SK-N-SH treated with all-trans-retinoic acid at 6 μM for 48 hours (cell line): ENCODE measurements at regions not wholly inside any gene's neighbourhood (a gene's known extent, or its start where the extent isn't known, plus 50 kb on each side); places are given as distances from the start of the nearest gene placed in this dataset.

Experiments used
- ATAC-seq: fragments of 200-7000 bp; cut with Tn5 transposase; 3 replicates; pipeline ENCODE4 v1.9.1; 2020; ENCODE audit warnings: mild to moderate bottlenecking, moderate library complexity
- ARNTL ChIP-seq: fragments of 450-650 bp; formaldehyde crosslinking; IDR thresholded peaks from 2 replicates; pipeline ENCODE4 v1.5.0; 2020; ENCODE audit warnings: low read depth, mild to moderate bottlenecking, moderate library complexity, borderline replicate concordance
- CSDC2 ChIP-seq: fragments of 250-450 bp; sonication (Bioruptor Pico); IDR thresholded peaks from 2 replicates; pipeline ENCODE4 v1.5.0; 2020; ENCODE audit warnings: mild to moderate bottlenecking, moderate library complexity
- ESRRG ChIP-seq: fragments of 250-450 bp; sonication (Bioruptor Pico); IDR thresholded peaks from 2 replicates; pipeline ENCODE4 v1.6.1; 2021; ENCODE audit warnings: mild to moderate bottlenecking
- GLIS3 ChIP-seq: fragments of 250-450 bp; sonication (Bioruptor Pico); IDR thresholded peaks from 2 replicates; pipeline ENCODE4 v1.5.0; 2020; ENCODE audit warnings: mild to moderate bottlenecking, moderate library complexity
- ISL1 ChIP-seq: fragments of 250-450 bp; sonication (Bioruptor Pico); IDR thresholded peaks from 2 replicates; pipeline ENCODE4 v2.1.2; 2022; ENCODE audit warnings: mild to moderate bottlenecking, moderate library complexity
- OSR1 ChIP-seq: fragments of 250-450 bp; sonication (Bioruptor Pico); IDR thresholded peaks from 2 replicates; pipeline ENCODE4 v1.8.0; 2022; ENCODE audit warnings: moderate library complexity, mild to moderate bottlenecking, inconsistent platforms
- PATZ1 ChIP-seq: fragments of 250-450 bp; sonication (Bioruptor Pico); IDR thresholded peaks from 2 replicates; pipeline ENCODE4 v1.8.0; 2020; ENCODE audit warnings: mild to moderate bottlenecking, moderate library complexity, borderline replicate concordance
- PPARA ChIP-seq: fragments of 250-450 bp; sonication (Bioruptor Pico); IDR thresholded peaks from 2 replicates; pipeline ENCODE4 v1.5.0; 2020; ENCODE audit warnings: mild to moderate bottlenecking, borderline replicate concordance
- RARB ChIP-seq: fragments of 250-450 bp; sonication (Bioruptor Pico); IDR thresholded peaks from 2 replicates; pipeline ENCODE4 v1.8.0; 2021; ENCODE audit warnings: mild to moderate bottlenecking, moderate library complexity
- SNAI2 ChIP-seq: fragments of 250-450 bp; sonication (Bioruptor Pico); IDR thresholded peaks from 2 replicates; pipeline ENCODE4 v1.5.0; 2020; ENCODE audit warnings: mild to moderate bottlenecking, moderate library complexity
- TCF4 ChIP-seq: fragments of 250-450 bp; sonication (Bioruptor Pico); IDR thresholded peaks from 2 replicates; pipeline ENCODE4 v1.8.0; 2021; ENCODE audit warnings: mild to moderate bottlenecking, moderate library complexity, borderline replicate concordance
- TOX ChIP-seq: fragments of 250-450 bp; sonication (Bioruptor Pico); IDR thresholded peaks from 2 replicates; pipeline ENCODE4 v1.8.0; 2021; ENCODE audit warnings: mild to moderate bottlenecking, moderate library complexity, borderline replicate concordance
- TSHZ2 ChIP-seq: fragments of 250-450 bp; sonication (Bioruptor Pico); IDR thresholded peaks from 2 replicates; pipeline ENCODE4 v1.5.0; 2020; ENCODE audit warnings: mild to moderate bottlenecking, moderate library complexity
- ZNF565 ChIP-seq: fragments of 450-650 bp; formaldehyde crosslinking; conservative IDR thresholded peaks from 2 replicates; pipeline ENCODE4 v1.5.0; 2020; ENCODE audit warnings: low read depth, mild to moderate bottlenecking, moderate library complexity
- ZNF70 ChIP-seq: fragments of 450-650 bp; formaldehyde crosslinking; IDR thresholded peaks from 2 replicates; pipeline ENCODE4 v1.5.0; 2020; ENCODE audit warnings: mild to moderate bottlenecking, moderate library complexity
- ZNF8 ChIP-seq: fragments of 450-650 bp; formaldehyde crosslinking; IDR thresholded peaks from 2 replicates; pipeline ENCODE4 v1.5.0; 2020; ENCODE audit warnings: mild to moderate bottlenecking, moderate library complexity
- TF ChIP-seq, protein P1 (sequence below): fragments of 250-450 bp; sonication (Bioruptor Pico); IDR thresholded peaks from 2 replicates; pipeline ENCODE4 v1.8.0; 2021; ENCODE audit warnings: low read depth, mild to moderate bottlenecking, moderate library complexity, borderline replicate concordance
- TF ChIP-seq, protein P2 (sequence below): fragments of 250-450 bp; sonication (Bioruptor Pico); IDR thresholded peaks from 2 replicates; pipeline ENCODE4 v1.5.1; 2021; ENCODE audit warnings: mild to moderate bottlenecking, moderate library complexity
- TF ChIP-seq, protein P3 (sequence below): fragments of 250-450 bp; sonication (Bioruptor Pico); IDR thresholded peaks from 2 replicates; pipeline ENCODE4 v1.5.1; 2020; ENCODE audit warnings: low read depth, mild to moderate bottlenecking, moderate library complexity

GRCh38 chr10:2019803-2020202 lies 282.5 kb upstream of the ADARB2 start:
- ATAC-seq: no peak
- TF ChIP-seq RARB (no peak), OSR1 (CRISPR knock-in tag) (no peak), ZNF8 (no peak), ZNF565 (no peak)

- no peak for TF ChIP-seq PPARA (CRISPR knock-in tag)
- TF ChIP-seq, protein P1, sequence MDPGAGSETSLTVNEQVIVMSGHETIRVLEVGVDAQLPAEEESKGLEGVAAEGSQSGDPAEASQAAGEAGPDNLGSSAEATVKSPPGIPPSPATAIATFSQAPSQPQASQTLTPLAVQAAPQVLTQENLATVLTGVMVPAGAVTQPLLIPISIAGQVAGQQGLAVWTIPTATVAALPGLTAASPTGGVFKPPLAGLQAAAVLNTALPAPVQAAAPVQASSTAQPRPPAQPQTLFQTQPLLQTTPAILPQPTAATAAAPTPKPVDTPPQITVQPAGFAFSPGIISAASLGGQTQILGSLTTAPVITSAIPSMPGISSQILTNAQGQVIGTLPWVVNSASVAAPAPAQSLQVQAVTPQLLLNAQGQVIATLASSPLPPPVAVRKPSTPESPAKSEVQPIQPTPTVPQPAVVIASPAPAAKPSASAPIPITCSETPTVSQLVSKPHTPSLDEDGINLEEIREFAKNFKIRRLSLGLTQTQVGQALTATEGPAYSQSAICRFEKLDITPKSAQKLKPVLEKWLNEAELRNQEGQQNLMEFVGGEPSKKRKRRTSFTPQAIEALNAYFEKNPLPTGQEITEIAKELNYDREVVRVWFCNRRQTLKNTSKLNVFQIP: no peak
- TF ChIP-seq PATZ1 (CRISPR knock-in tag): no peak
- no peak for ATAC-seq
These were observed 282.0 kb upstream of the ADARB2 start for GRCh38 chr10:2019281-2019680.

- TF ChIP-seq ARNTL (CRISPR knock-in tag): no peak
- TF ChIP-seq RARB: no peak
- no peak for TF ChIP-seq PPARA (CRISPR knock-in tag)
- no peak for TF ChIP-seq CSDC2 (CRISPR knock-in tag)
- TF ChIP-seq, protein P2, sequence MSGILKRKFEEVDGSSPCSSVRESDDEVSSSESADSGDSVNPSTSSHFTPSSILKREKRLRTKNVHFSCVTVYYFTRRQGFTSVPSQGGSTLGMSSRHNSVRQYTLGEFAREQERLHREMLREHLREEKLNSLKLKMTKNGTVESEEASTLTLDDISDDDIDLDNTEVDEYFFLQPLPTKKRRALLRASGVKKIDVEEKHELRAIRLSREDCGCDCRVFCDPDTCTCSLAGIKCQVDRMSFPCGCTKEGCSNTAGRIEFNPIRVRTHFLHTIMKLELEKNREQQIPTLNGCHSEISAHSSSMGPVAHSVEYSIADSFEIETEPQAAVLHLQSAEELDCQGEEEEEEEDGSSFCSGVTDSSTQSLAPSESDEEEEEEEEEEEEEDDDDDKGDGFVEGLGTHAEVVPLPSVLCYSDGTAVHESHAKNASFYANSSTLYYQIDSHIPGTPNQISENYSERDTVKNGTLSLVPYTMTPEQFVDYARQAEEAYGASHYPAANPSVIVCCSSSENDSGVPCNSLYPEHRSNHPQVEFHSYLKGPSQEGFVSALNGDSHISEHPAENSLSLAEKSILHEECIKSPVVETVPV: no peak
- no peak for TF ChIP-seq TOX (CRISPR knock-in tag)
- no peak for TF ChIP-seq GLIS3 (CRISPR knock-in tag)
- no peak for TF ChIP-seq ZNF8
- TF ChIP-seq ZNF70 (CRISPR knock-in tag): no peak
- TF ChIP-seq ISL1 (CRISPR knock-in tag): no peak
- TF ChIP-seq TCF4: no peak
- TF ChIP-seq ESRRG (CRISPR knock-in tag): no peak
- no peak for TF ChIP-seq ZNF565
- TF ChIP-seq PATZ1 (CRISPR knock-in tag): no peak
- TF ChIP-seq, protein P3, sequence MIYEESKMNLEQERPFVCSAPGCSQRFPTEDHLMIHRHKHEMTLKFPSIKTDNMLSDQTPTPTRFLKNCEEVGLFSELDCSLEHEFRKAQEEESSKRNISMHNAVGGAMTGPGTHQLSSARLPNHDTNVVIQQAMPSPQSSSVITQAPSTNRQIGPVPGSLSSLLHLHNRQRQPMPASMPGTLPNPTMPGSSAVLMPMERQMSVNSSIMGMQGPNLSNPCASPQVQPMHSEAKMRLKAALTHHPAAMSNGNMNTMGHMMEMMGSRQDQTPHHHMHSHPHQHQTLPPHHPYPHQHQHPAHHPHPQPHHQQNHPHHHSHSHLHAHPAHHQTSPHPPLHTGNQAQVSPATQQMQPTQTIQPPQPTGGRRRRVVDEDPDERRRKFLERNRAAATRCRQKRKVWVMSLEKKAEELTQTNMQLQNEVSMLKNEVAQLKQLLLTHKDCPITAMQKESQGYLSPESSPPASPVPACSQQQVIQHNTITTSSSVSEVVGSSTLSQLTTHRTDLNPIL: no peak
- TF ChIP-seq SNAI2 (CRISPR knock-in tag): no peak
- TF ChIP-seq TSHZ2 (CRISPR knock-in tag): no peak
- no peak for ATAC-seq
These were observed 277.2 kb upstream of the ADARB2 start for GRCh38 chr10:2014541-2014940.
